HAP-1 (cell line): ENCODE measurements at regions not wholly inside any gene's neighbourhood (a gene's known extent, or its start where the extent isn't known, plus 50 kb on each side); places are given as distances from the start of the nearest gene placed in this dataset.
A peak's percentile ranks its signal among the peaks of the same experiment; 100 is the strongest.

Experiments used
- DNase-seq, 2 experiments: peaks; one replicate each; pipeline ENCODE4 v3.0.0-alpha.2; 2016 to 2020; ENCODE audit warnings: low spot score in 2 of 2
- H3K27me3 ChIP-seq: fragments of 250-450 bp; sonication (Bioruptor Pico); 2 replicates; pipeline ENCODE4 v1.5.1; 2020; ENCODE audit warnings: low read depth, mild to moderate bottlenecking, moderate library complexity
- H3K36me3 ChIP-seq: fragments of 250-450 bp; sonication (Bioruptor Pico); replicated peaks from 2 replicates; pipeline ENCODE4 v1.5.1; 2020; ENCODE audit warnings: mild to moderate bottlenecking
- H3K4me1 ChIP-seq: fragments of 250-450 bp; sonication (Bioruptor Pico); 2 replicates; pipeline ENCODE4 v1.5.1; 2020; ENCODE audit warnings: mild to moderate bottlenecking
- H3K4me3 ChIP-seq: fragments of 250-450 bp; sonication (Bioruptor Pico); 2 replicates; pipeline ENCODE4 v1.5.1; 2020; ENCODE audit warnings: mild to moderate bottlenecking, moderate library complexity
- H3K9me3 ChIP-seq: fragments of 250-450 bp; sonication (Bioruptor Pico); 2 replicates; pipeline ENCODE4 v1.5.1; 2020; ENCODE audit warnings: mild to moderate bottlenecking, moderate library complexity
- in situ Hi-C: fragments of 300-500 bp; cut with MboI; formaldehyde crosslinking; loops from 3 replicates; pipeline ENCODE4 v1.14.3; 2020; ENCODE audit warnings: low sequenced_read_pairs, inconsistent platforms, mixed read lengths

DNA sequence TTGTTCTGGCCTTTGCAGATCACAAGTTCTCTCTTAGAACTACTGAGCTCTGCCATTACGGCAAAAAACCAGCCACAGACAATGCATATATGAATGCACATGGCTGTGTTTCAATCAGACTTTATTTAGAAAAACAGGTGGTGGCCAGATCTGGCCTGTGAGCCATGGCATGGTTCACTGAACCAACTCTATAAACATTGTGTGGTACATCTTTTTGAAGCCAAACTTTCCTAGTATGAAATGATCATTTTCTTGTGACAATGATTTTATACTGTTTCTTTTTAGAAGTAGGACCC, 65.9 kb upstream of the AMZ2 start:
- no peak overlapping the region for H3K4me3 ChIP-seq
- DNase-seq, result no peak
- H3K9me3 ChIP-seq, result no peaks in the 10 kb centered on the region
- H3K27me3 ChIP-seq, result no peaks in the 10 kb centered on the region
- no peaks in the 10 kb centered on the region for H3K4me1 ChIP-seq
- in situ Hi-C loops, result no loop called here
- no peaks in the 10 kb centered on the region for H3K36me3 ChIP-seq

DNA sequence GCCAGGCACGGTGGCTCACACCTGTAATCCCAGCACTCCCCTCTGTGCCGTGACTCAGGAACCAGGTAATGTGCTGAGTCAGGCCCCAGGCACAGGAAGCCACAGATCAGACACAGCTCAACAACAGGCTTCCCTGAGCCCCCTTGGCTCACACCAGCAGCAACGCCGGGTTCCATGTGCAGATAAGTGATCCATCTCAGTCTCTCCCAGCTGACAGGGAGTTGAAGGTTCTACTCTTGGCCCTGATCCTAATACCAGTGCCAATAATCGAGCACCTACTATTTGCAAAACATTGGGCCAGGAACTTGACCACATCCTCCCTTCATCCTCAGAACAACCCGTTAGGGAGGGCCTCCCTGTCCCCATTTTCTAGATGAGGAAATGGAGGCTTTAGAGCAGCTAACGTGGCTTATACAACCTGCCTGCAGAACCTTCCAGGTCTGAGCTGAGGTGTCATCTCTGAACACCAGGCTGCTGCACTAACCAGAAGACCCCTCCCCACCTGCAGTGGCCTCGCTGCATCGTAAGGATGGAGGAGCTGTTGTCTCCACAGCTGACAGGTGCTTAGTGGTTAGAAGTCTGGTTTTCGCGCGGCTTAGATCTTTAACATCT, 64.8 kb upstream of the AMZ2 start:
- in situ Hi-C loops, result no loop called here
- no peak for DNase-seq
- H3K27me3 ChIP-seq, result no peaks in the 10 kb centered on the region
- no peaks in the 10 kb centered on the region for H3K36me3 ChIP-seq
- no peak overlapping the region for H3K4me3 ChIP-seq
- no peaks in the 10 kb centered on the region for H3K9me3 ChIP-seq
- no peaks in the 10 kb centered on the region for H3K4me1 ChIP-seq

DNA sequence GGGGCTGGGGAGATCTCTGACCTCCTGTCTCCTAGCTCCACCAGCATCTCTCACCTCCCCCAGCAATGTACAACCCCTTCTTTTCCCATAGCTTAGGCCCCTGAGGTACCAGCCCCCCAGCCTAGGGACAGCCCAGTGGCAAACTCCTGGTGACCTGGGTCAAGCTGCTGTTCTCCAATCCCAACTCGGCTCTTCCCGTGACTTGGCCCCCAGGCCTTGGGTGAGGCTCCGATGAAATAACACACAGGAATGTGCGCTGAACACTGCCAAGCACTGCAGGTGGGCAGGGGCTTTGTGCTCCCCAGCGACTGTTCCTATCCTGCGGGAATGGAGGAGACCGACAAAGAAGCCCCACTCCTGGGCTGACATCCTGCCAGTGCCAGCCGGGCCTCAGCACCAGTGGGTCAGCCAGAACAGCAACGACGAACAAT, 63.7 kb upstream of the AMZ2 start:
- H3K36me3 ChIP-seq, result no peaks in the 10 kb centered on the region
- in situ Hi-C loops, result no loop called here
- no peak overlapping the region for H3K4me3 ChIP-seq
- no peaks in the 10 kb centered on the region for H3K27me3 ChIP-seq
- no peaks in the 10 kb centered on the region for H3K4me1 ChIP-seq
- peak in 1 of 2 experiments; percentile 2 for DNase-seq
- H3K9me3 ChIP-seq, result no peaks in the 10 kb centered on the region

DNA sequence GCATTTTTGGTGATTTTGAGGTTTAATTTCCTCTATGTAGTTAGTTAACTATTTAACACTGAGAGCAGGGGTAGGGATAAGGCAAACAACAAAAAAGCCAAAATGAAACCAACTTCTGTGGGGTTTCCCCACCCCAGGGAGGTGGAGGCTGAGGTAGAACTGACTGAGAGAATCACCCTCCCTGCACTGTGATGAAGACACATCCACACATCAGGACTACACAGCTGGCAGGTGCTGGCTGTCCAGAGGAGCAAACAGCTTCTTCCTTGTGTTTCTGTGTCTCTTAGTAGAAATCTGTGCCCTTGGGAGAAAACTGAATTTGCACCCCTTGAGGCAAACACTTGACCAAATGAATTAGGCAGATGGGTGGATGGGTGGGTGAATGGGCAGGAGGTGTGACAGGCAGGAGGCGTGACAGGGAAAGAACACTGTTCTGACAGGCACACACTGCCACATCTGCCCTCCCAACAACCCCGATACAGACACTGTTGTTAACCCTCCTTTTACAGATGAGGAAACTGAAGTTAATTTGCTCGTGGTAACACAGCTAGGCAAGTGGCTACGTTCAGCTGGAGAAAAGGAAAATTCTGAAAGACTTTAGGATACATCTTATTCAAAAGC, 62.9 kb upstream of the AMZ2 start:
- Histone ChIP-seq H3K4me3 (no peak overlapping the region), H3K4me1 (no peaks in the 10 kb centered on the region), H3K27me3 (no peaks in the 10 kb centered on the region), H3K36me3 (no peaks in the 10 kb centered on the region), H3K9me3 (no peaks in the 10 kb centered on the region)
- DNase-seq, result peak in 1 of 2 experiments; percentile 1
- in situ Hi-C loops, result no loop called here

DNA sequence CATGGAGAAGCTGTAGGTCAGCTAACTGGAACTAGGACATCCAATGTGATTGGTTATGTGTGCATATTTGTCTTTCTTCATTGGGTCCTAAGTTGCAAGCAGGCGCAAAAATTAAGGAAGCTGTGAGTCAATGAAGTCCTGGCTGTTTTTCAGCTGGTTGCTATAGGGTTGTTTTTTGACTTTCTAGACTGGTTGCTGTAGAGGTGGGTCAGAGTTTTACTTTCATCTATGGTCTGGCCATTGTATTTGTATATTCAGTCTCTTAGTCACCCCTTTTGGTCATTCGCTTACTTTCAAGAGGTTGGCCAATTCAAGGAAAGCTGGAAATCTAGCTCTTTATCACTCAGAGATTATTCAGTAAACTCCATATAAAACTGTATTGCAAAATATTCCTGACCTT, 62.0 kb upstream of the AMZ2 start:
- H3K36me3 ChIP-seq, result no peaks in the 10 kb centered on the region
- no peaks in the 10 kb centered on the region for H3K9me3 ChIP-seq
- in situ Hi-C loops, result no loop called here
- H3K4me1 ChIP-seq, result no peaks in the 10 kb centered on the region
- no peak for DNase-seq
- no peaks in the 10 kb centered on the region for H3K27me3 ChIP-seq
- H3K4me3 ChIP-seq, result no peak overlapping the region

DNA sequence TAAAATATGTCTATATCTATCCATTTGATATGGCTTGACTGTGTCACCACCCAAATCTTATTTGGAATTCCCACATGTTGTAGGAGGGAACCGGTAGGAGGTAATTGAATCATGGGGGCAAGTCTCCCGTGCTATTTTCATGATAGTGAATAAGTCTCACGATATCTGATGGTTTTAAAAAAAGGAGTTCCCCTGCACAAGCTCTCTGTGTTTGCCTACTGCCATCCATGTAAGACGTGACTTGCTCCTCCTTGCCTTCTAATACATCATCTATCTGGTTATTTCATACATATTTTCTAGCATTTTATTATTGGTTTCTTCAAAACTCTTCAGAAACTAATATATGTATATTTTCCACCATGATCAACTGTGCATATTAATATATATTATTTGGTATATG, 57.3 kb upstream of the AMZ2 start:
- no peaks in the 10 kb centered on the region for H3K4me1 ChIP-seq
- no peaks in the 10 kb centered on the region for H3K9me3 ChIP-seq
- H3K4me3 ChIP-seq, result no peak overlapping the region
- in situ Hi-C loops, result no loop called here
- H3K36me3 ChIP-seq, result no peaks in the 10 kb centered on the region
- H3K27me3 ChIP-seq, result peaks cover 7% of the 10 kb centered on the region
- no peak for DNase-seq

DNA sequence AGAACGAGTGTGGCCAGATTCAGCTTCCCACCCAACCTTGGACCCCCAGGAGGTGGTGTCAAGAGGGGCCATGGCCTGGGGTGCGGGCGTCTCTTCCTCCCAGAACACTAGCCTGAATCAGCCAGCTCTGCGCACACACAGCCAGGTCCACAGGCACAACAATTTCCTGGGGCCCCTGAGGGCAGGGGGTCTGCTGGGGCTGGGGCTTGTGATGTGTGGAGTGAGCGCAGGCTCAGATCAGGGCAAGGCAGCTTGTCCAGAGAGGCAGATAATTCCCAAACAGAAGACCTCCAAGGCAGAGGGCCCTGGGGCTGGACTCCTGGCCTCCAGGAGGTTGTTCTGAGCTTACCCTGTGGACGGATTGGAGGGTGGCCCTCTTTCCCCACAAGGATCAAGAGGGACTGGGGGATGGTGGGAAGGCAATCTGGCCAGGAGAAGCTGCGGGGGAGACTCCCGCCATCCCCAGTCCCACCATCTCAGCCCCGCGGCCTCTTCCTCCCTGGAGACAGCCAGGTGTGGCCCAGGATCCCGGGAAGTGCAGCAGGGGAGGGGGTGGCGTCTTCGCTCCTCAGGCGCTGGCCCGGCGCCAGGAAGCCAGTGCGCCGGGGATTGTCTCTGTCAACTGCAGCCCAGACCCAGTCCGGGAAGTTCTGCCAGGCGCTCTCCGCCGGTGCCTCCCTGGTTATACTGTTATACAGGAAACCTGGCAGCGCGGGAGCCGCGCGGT, 52.0 kb upstream of the AMZ2 start:
- Histone ChIP-seq H3K4me3 (peak overlapping the region; percentile 29), H3K9me3 (no peaks in the 10 kb centered on the region), H3K27me3 (peaks cover 7% of the 10 kb centered on the region), H3K4me1 (no peaks in the 10 kb centered on the region; the same call in 1 of the 2 replicates), H3K36me3 (no peaks in the 10 kb centered on the region)
- in situ Hi-C loops, result no loop called here
- peak in 1 of 2 experiments; percentile 57 for DNase-seq

DNA sequence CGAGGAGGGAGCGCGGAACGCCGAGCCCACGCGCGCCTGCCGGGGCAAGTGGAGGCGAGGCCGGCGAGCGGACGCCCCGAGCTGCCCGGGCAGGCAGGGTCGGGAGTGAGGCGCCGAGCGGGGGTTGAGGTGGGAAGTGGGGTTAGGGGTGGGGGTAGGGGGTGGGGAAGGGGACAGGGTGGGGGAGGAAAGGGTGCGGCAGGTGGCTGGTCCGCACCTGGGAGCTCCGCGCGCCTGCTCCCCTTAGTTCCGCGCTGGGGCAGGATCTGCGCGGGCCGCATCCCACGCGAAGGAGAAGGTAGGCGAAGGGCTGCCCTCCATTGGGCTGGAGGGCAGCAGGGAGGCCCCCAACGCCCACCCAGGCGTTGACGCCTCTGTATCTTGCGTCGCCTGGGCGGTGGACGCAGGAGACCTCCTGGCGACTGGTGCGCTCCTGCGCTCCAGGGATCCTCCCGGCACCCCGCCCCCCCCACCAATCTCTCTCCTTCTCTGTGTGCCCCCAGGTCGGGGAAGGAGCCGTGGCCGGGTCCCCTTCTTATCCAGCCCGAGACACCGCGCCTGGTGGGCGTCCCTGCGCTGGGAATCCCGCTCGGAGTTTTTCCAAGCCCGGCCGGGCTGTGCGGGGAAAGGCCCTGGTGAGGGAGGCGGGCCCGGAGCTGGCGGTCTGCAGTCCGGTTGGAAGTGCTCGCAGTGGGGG, 51.3 kb upstream of the AMZ2 start:
- Histone ChIP-seq H3K27me3 (peaks cover 7% of the 10 kb centered on the region), H3K36me3 (no peaks in the 10 kb centered on the region), H3K4me1 (no peaks in the 10 kb centered on the region; the same call in 1 of the 2 replicates), H3K4me3 (peak overlapping the region; percentile 29), H3K9me3 (no peaks in the 10 kb centered on the region)
- DNase-seq, result no peak
- in situ Hi-C loops, result no loop called here

DNA sequence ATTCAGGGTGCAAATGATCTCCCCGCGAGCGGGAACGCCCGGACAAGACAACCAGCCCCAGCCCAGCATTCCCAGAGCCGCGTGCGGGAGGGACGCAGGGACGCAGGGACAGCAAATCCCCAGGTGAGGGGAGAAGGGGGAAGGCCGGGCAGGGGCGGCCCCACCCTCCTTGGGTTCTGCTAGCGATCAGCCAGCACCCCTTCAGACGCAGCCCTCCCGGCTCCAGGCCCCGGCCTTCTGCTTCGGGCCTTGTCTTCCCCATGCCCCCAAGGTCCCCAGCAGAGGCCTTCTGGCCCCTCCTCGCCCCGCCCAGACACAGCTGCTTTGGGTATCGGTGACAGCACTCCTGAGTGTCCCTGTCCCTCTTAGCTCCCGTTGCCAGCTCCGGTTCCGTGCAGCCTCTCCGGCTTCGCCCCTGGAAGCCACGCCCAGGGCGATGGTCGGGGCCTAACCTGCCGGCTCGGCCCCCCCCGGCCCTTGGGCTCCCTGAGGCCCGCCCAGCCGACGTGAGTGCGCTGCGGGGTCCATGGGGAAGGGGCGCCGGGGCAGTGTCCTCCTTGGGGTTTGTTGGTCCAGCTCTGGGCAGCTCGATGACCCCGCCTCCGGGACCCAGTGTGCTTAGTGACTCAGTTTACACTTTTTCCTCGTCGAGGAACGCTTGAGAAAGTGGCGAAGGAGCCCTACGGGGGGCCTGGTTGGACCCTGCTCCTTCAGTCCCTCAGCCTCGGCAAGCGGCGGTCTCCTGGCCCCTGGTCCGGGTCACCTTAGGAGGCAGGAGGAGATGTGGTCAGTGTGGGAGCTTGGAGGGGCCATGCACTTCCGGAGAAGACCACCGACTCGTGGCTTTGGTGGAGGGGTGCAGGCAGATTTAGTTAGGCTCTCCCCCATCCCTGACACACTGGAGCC, 50.5 kb upstream of the AMZ2 start:
- in situ Hi-C loops, result no loop called here
- Histone ChIP-seq H3K4me1 (no peaks in the 10 kb centered on the region; the same call in 1 of the 2 replicates), H3K4me3 (no peak overlapping the region; the same call in 1 of the 2 replicates), H3K27me3 (peaks cover 7% of the 10 kb centered on the region), H3K36me3 (no peaks in the 10 kb centered on the region), H3K9me3 (no peaks in the 10 kb centered on the region)
- no peak for DNase-seq

DNA sequence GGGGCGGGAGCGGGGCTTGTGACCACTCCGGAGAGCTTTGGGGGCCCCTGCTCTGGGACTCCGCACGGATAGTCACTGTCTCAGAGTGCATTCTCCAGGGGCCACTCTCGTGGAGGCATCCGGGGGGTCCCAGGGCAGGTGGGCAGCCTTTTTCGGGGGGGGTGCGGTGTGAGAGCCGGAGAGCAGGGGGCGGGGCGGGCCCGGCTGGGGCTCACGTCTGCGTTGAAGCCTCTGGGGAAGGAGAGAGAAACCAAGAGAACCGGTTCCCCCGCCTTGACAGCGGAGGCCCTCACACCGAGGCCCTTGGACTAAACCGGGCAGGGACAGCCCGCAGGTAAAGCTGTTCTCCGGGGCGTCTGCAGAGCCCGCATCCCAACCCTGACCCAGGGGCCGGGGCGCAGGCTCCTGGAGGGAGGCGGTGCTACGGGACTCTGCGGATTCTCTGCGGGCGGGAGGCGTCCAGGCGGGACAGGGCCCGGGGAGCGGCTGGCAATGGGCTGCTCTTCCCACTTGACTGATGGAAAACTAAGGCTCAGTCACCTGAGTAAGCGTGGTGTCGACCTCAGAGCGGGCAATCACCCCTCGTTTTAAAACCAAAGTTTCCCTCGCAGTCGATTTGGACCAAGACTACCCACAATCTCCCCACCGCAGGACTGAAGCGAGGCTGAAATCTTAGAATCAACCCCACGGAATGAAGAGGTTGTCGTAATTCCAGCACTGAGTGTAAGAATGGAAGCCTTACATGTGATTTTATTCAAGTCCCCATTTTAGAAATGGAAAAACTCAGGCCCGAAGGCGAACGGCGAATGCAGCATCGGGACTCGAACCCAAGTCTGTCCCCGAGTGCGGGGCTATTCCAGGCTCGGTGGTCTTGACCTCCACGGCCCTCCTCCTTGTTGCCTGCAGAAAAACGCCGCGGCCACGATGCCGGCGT, 49.6 kb upstream of the AMZ2 start:
- Histone ChIP-seq H3K4me1 (no peaks in the 10 kb centered on the region; the same call in 1 of the 2 replicates), H3K4me3 (no peak overlapping the region)

More for the DNA sequence above, 49.6 kb upstream of the AMZ2 start:
- in situ Hi-C loops, result no loop called here
- no peaks in the 10 kb centered on the region for H3K36me3 ChIP-seq
- no peaks in the 10 kb centered on the region for H3K9me3 ChIP-seq
- H3K27me3 ChIP-seq, result peaks cover 4% of the 10 kb centered on the region; the same call in 1 of the 2 replicates
- DNase-seq, result no peak
